ENCODE measurements at regions not wholly inside any gene's neighbourhood (a gene's known extent, or its start where the extent isn't known, plus 50 kb on each side); places are given as distances from the start of the nearest gene placed in this dataset.

- TF ChIP-seq POLR2A (IDR thresholded peaks at IDR 0.05; ENCODE audit: low read depth, low read length) (no peak), SPI1 (IDR thresholded peaks at IDR 0.05; ENCODE audit: low read depth, low read length) (no peak), POLR2AphosphoS5 (IDR thresholded peaks at IDR 0.05; ENCODE audit: low read depth, low read length) (no peak), TAF1 (IDR thresholded peaks at IDR 0.05; ENCODE audit: low read depth, low read length) (no peak)
These were observed 258.6 kb downstream of the IPO8 start for GRCh38 chr12:30437044-30437443.

Measured in GM12891 (cell line).